Cardiac muscle cell (in vitro differentiated cells and primary cell): ENCODE measurements at regions not wholly inside any gene's neighbourhood (a gene's known extent, or its start where the extent isn't known, plus 50 kb on each side); places are given as distances from the start of the nearest gene placed in this dataset.

Source experiments
- DNase-seq, 2 donors: peaks; one replicate each; pipeline versions ENCODE4 v3.0.0 to v3.0.0-alpha.2; 2010 to 2017; ENCODE audit warnings: low read depth in 1 of 2, low spot score in 1 of 2
- H3K27ac ChIP-seq: fragments of 200-600 bp; sonication (generic); 2 replicates; pipeline ENCODE4 v1.5.1; 2016
- H3K27me3 ChIP-seq: fragments of 200-600 bp; sonication (generic); 2 replicates; pipeline ENCODE4 v1.6.0; 2016; ENCODE audit warnings: control low read depth
- H3K36me3 ChIP-seq: fragments of 200-600 bp; sonication (generic); 2 replicates; pipeline ENCODE4 v1.5.1; 2016; ENCODE audit warnings: control low read depth
- H3K4me1 ChIP-seq: fragments of 200-600 bp; sonication (generic); 2 replicates; pipeline ENCODE4 v1.8.1; 2017; ENCODE audit warnings: low read depth, mild to moderate bottlenecking, mixed run types
- H3K4me3 ChIP-seq: fragments of 200-600 bp; sonication (generic); 2 replicates; pipeline ENCODE4 v1.5.1; 2016; ENCODE audit warnings: mild to moderate bottlenecking
- H3K9me3 ChIP-seq: fragments of 200-600 bp; sonication (generic); 2 replicates; pipeline ENCODE4 v1.5.1; 2017; ENCODE audit warnings: low read depth, mild to moderate bottlenecking, control low read depth
- CTCF ChIP-seq: IDR thresholded peaks from 2 replicates; pipeline ENCODE4 v1.5.1; 2012; ENCODE audit warnings: low read depth, mild to moderate bottlenecking, low read length

DNA sequence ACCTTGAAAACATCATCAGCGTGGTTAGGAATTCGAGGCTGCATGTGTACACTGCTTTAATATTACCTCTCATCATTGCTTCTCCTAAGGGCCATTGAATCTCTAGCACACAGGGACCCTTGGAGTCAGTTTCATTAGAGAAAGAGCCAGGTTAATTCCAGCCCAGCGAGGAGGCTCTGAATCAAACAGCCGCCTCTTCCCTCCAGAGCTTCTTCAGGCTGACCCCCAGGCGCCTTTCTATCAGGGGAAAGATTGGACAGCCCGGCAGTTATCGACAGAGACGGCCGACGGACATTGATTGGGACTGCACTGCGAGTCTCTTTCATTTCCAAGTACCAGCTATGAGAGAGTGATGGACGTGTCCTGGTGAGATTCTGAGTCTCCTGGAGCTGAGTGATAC lies 159.2 kb downstream of the ANKRD60 start:
- TF ChIP-seq CTCF: no peak
- Histone ChIP-seq H3K27ac (no peak overlapping the region), H3K4me1 (no peaks in the 10 kb centered on the region), H3K27me3 (peaks cover 7% of the 10 kb centered on the region), H3K4me3 (no peak overlapping the region), H3K36me3 (no peaks in the 10 kb centered on the region), H3K9me3 (no peaks in the 10 kb centered on the region)
- no peak for DNase-seq

DNA sequence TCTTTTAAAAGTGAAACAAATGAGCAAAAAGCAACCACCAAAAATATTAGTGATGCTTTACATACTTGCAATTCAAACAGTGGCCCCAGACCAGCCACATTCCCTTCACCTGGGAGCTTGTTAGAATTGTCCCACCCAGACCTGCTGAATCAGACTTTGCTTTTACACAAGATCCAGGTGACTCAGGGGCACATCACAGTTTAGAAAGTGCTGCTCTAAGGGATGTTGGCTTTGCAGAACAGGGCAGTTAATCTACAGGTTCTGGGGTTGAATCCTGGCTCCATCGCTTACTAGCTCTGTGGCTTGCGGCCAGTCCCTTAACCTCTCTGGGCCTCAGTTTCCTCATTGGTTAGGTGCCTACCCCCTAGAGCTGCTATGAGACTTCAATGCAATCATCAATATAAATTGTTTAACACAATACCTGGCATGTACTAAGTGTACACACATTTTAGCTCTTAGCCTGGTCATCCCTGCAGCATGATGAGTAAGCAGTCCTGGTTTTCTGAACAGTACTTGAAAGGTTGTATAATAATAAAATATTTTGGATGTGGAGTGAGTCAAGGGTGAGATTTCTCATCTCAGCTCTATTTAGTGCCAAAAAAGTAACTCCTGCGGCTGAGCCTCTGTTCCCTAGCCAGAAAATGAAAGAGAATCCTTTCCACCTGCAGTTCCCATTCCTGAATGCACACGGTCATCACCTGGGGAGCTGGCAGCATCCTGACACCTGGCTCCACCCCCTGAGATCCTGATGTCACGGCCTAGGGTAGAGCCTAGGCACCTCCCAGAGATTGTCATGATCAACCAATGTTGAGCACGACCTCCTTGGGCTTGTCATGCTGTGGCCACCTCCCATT lies 162.7 kb downstream of the ANKRD60 start:
- H3K27ac ChIP-seq: no peak overlapping the region
- DNase-seq: no peak
- TF ChIP-seq CTCF: no peak
- H3K4me3 ChIP-seq: no peak overlapping the region
- H3K27me3 ChIP-seq: peaks cover 7% of the 10 kb centered on the region
- no peaks in the 10 kb centered on the region for H3K36me3 ChIP-seq
- no peaks in the 10 kb centered on the region for H3K9me3 ChIP-seq
- no peaks in the 10 kb centered on the region for H3K4me1 ChIP-seq

DNA sequence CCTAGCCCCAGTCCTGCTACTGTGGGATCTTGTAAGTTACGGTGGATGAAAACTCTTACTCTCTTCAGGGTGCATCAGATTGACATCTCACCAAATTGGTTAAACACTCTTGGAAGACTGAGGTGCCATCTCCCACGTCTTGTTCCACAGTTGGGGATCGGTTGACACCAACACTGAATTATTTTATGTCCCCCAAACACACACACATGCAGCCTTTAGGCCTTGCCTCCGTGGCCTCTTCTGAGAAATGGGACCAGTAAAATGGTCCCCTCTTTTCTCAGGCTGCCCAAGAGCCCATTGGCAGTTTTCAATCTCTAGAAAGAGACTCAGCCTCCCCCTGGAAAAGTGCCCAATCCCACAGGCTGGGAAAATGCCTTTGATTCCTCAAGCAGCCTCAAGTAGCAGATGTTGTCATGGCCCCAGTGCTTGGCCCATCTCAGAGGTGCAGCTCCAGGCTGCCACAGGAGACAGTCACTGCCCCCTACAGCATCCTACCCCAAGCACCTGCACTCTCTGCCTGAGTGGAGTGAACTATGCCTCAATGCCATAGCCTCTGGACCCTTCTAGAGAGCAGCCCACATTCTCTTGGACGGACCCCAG lies 163.9 kb downstream of the ANKRD60 start:
- Histone ChIP-seq H3K27ac (no peak overlapping the region), H3K27me3 (peaks cover 7% of the 10 kb centered on the region), H3K4me3 (no peak overlapping the region), H3K4me1 (no peaks in the 10 kb centered on the region), H3K36me3 (no peaks in the 10 kb centered on the region), H3K9me3 (no peaks in the 10 kb centered on the region)
- TF ChIP-seq CTCF: no peak
- DNase-seq: no peak

DNA sequence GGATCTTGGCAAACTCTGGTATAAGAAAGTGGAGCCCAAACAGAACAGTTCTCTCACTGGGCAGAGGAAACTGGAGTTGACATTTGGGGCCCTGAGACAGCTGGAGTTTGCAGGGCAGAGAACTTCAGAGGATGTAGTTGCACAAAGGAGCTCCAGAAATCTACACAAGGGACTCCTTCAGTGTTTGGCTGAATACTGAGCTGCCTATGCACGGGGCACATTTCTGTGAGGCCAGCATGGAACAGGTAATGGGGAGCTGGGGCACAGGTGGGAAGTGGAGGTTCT lies 169.3 kb downstream of the ANKRD60 start:
- DNase-seq: no peak

DNA sequence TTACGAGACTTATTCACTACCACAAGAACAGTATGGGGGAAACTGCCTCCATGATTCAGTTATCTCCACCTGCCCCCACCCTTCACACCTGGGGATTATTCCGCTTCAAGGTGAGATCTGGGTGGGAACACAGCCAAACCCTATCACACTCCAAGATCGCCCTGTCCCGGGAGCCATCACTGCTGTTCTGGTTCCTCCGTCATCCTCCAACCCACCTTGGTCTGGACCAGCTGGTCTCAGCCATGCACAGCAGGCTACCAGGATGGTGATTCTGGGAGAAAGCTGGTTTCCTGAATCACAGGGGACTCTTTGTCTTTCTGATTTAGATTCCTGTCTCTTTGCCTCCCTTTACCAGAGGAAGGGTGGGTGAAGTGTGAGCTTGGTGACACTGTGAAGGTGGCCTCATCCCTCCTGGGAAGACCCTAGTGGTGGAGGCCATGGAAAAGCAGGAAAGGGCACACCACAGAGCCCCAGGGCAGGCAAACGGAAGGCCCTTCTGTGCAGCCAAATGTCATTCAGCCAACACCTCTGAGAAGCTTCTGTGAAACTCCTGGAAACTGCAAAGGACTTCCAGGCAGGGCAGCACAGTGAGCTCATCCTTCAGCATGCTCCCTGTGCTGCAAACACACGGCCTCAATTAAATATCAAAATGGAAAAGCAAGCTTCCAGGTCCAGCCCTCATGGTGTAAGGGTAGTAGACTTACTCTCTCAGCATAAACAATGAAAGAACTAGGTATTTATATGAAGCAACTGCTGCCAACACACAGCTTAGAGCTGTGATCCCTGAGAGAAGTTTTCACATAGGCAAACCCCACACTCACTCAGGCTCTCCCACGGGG lies 169.8 kb downstream of the ANKRD60 start:
- Histone ChIP-seq H3K4me3 (no peak overlapping the region), H3K36me3 (no peaks in the 10 kb centered on the region), H3K27ac (no peak overlapping the region), H3K9me3 (no peaks in the 10 kb centered on the region), H3K27me3 (no peaks in the 10 kb centered on the region), H3K4me1 (no peaks in the 10 kb centered on the region)
- no peak for DNase-seq
- no peak for TF ChIP-seq CTCF

More for the DNA sequence above, 169.3 kb downstream of the ANKRD60 start:
- TF ChIP-seq CTCF: no peak
- H3K27me3 ChIP-seq: no peaks in the 10 kb centered on the region
- H3K4me3 ChIP-seq: no peak overlapping the region
- no peaks in the 10 kb centered on the region for H3K9me3 ChIP-seq
- H3K27ac ChIP-seq: no peak overlapping the region
- no peaks in the 10 kb centered on the region for H3K36me3 ChIP-seq
- no peaks in the 10 kb centered on the region for H3K4me1 ChIP-seq
